HEK293T (cell line): ENCODE measurements at regions not wholly inside any gene's neighbourhood (a gene's known extent, or its start where the extent isn't known, plus 50 kb on each side); places are given as distances from the start of the nearest gene placed in this dataset.

Experiments used
- CTCF ChIA-PET: fragments of 350-600 bp; formaldehyde crosslinking; extraction: SDS; loops from one replicate; lab custom pipeline; 2021; ENCODE audit warnings: antibody characterized with exemption, inconsistent platforms; lab: Yijun Ruan, JAX
- POLR2A ChIA-PET: fragments of 350-600 bp; formaldehyde crosslinking; extraction: SDS; loops from one replicate; lab custom pipeline; 2020; ENCODE audit warnings: antibody characterized with exemption, inconsistent platforms; lab: Yijun Ruan, JAX
- DNase-seq: peaks from one replicate; pipeline ENCODE4 v3.0.0; 2012; ENCODE audit warnings: mixed read lengths; ENCODE audit errors: extremely low spot score
- ARNT ChIP-seq: fragments of 450-650 bp; IDR thresholded peaks from 2 replicates; pipeline ENCODE4 v1.6.1; 2017; ENCODE audit warnings: mild to moderate bottlenecking
- BHLHE40 ChIP-seq: fragments of 450-650 bp; IDR thresholded peaks from 2 replicates; pipeline ENCODE4 v1.6.1; 2016; ENCODE audit warnings: mild to moderate bottlenecking, moderate library complexity, borderline replicate concordance
- CTBP1 ChIP-seq: fragments of 450-650 bp; IDR thresholded peaks from 2 replicates; pipeline ENCODE4 v1.6.1; 2016; ENCODE audit warnings: borderline replicate concordance
- ELF4 ChIP-seq: fragments of 450-650 bp; IDR thresholded peaks from 2 replicates; pipeline ENCODE4 v1.6.1; 2017; ENCODE audit warnings: antibody characterized with exemption
- FOXA1 ChIP-seq: fragments of 450-650 bp; IDR thresholded peaks from 2 replicates; pipeline ENCODE4 v1.6.1; 2016; ENCODE audit warnings: mild to moderate bottlenecking
- FOXK2 ChIP-seq: fragments of 450-650 bp; IDR thresholded peaks from 2 replicates; pipeline ENCODE4 v1.6.1; 2016; ENCODE audit warnings: mild to moderate bottlenecking
- FOXM1 ChIP-seq: fragments of 450-650 bp; IDR thresholded peaks from 2 replicates; pipeline ENCODE4 v1.6.1; 2017; ENCODE audit warnings: mild to moderate bottlenecking, borderline replicate concordance
- HDGF ChIP-seq: fragments of 450-650 bp; IDR thresholded peaks from 2 replicates; pipeline ENCODE4 v1.6.1; 2017; ENCODE audit warnings: antibody characterized with exemption, borderline replicate concordance
- L3MBTL2 ChIP-seq: fragments of 450-650 bp; conservative IDR thresholded peaks from 2 replicates; pipeline ENCODE4 v1.6.1; 2016; ENCODE audit warnings: mild to moderate bottlenecking
- LEF1 ChIP-seq: fragments of 450-650 bp; IDR thresholded peaks from 2 replicates; pipeline ENCODE4 v1.6.1; 2017; ENCODE audit warnings: mild to moderate bottlenecking, borderline replicate concordance
- NFRKB ChIP-seq: fragments of 450-650 bp; IDR thresholded peaks from 2 replicates; pipeline ENCODE4 v1.6.1; 2016; ENCODE audit warnings: mild to moderate bottlenecking, moderate library complexity
- SP1 ChIP-seq: fragments of 450-650 bp; IDR thresholded peaks from 2 replicates; pipeline ENCODE4 v1.6.1; 2017
- SUZ12 ChIP-seq: fragments of 450-650 bp; IDR thresholded peaks from 2 replicates; pipeline ENCODE4 v1.6.1; 2016; ENCODE audit warnings: mild to moderate bottlenecking
- TARDBP ChIP-seq: fragments of 450-650 bp; IDR thresholded peaks from 2 replicates; pipeline ENCODE4 v1.6.1; 2016
- ZNF384 ChIP-seq: fragments of 450-650 bp; IDR thresholded peaks from 2 replicates; pipeline ENCODE4 v1.6.1; 2016
- TF ChIP-seq, protein P1 (sequence below): fragments of 450-650 bp; IDR thresholded peaks from 2 replicates; pipeline ENCODE4 v1.6.1; 2016

DNA sequence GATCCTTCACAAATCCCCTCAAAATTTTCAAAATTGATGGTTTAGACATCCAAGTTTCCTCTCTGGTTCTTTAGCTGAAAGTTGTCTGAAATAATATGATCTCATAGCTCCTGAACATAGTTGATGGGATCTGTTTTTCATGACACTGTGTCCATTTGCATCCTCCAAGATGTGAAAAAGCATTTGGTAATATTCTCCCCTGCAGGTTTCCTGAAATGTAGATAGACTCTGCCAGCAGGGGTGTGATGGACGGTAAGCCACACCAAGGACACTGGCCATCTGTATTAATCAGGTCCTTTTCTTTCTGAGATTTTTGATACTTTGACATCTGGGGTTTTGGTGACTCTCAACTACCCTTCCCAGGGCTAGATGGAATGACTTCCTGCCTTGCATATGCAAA lies 79.6 kb upstream of the GRB10 start:
- TF ChIP-seq FOXK2 (no peak), ZNF384 (no peak), TARDBP (no peak), CTBP1 (no peak), LEF1 (no peak), FOXA1 (no peak), NFRKB (no peak), SP1 (no peak), ARNT (no peak), ELF4 (no peak)
- CTCF ChIA-PET = interaction anchor here (0.6 kb wide), 1 partner anchor 67 kb away, joined by 3 read pairs; no protein-coding TSS in a partner anchor
- no peak for DNase-seq
- POLR2A ChIA-PET = no interaction called here

DNA sequence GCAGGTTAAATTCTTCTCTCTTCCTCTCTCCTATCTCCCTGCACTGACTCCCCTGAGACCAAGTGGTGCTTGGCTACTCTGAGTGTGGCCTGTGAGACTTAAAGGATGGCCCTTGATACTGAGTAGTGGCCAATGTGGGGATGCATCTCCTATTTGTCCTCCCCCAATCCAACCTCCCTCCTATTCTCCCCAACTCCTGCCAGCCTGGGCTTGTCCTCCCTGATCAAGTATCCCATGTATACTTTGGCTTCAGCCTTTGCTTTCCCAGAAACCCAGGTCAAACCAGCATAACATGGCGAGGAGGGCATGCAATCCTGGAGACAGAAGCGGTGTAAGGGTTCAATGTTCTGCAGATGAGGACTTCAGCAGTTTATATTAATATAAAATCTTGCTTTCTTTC lies 77.9 kb upstream of the GRB10 start:
- ChIA-PET POLR2A (no interaction called here), CTCF (interaction anchor here (0.6 kb wide), 1 partner anchor 271 kb away, joined by 4 read pairs; no protein-coding TSS in a partner anchor)
- DNase-seq = no peak

DNA sequence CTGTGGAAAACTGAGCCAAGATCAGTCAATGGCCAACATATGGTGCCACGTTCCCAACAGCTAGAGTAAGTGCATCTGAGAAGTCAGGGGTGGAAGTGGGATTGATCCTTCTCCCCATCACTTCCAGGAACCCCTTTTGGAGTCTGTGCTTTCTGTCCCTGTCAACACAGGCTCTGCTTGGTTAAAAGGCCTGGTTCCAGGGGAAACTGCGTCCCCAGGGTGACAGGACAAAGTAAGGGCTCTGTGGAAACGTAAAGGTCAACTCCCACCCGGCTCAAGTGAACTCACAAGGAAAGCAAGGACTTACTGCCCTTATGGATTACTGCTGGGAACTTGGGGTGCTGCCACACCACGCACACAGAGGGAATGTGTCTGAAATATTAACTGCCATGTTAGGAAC lies 77.5 kb upstream of the GRB10 start:
- no peak for TF ChIP-seq BHLHE40
- TF ChIP-seq TARDBP = no peak
- TF ChIP-seq FOXM1 = no peak
- no peak for TF ChIP-seq ARNT
- TF ChIP-seq ZNF384 = no peak
- no peak for TF ChIP-seq SP1
- no peak for TF ChIP-seq CTBP1
- TF ChIP-seq, protein P1, sequence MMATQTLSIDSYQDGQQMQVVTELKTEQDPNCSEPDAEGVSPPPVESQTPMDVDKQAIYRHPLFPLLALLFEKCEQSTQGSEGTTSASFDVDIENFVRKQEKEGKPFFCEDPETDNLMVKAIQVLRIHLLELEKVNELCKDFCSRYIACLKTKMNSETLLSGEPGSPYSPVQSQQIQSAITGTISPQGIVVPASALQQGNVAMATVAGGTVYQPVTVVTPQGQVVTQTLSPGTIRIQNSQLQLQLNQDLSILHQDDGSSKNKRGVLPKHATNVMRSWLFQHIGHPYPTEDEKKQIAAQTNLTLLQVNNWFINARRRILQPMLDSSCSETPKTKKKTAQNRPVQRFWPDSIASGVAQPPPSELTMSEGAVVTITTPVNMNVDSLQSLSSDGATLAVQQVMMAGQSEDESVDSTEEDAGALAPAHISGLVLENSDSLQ = no peak
- TF ChIP-seq L3MBTL2 = no peak
- no peak for TF ChIP-seq LEF1
- TF ChIP-seq SUZ12 = no peak
- ChIA-PET CTCF (interaction anchor here (0.6 kb wide), 1 partner anchor 271 kb away, joined by 4 read pairs; no protein-coding TSS in a partner anchor), POLR2A (no interaction called here)
- DNase-seq = no peak

More for the DNA sequence above, 77.9 kb upstream of the GRB10 start:
- no peak for TF ChIP-seq TARDBP
- TF ChIP-seq ARNT = no peak
- TF ChIP-seq, protein P1 = no peak
- no peak for TF ChIP-seq LEF1
- no peak for TF ChIP-seq FOXA1
- no peak for TF ChIP-seq FOXM1
- TF ChIP-seq SUZ12 = no peak
- TF ChIP-seq HDGF = no peak
- no peak for TF ChIP-seq ZNF384
- no peak for TF ChIP-seq L3MBTL2
- TF ChIP-seq FOXK2 = no peak
- TF ChIP-seq CTBP1 = no peak
- no peak for TF ChIP-seq ELF4
- TF ChIP-seq BHLHE40 = no peak
- TF ChIP-seq SP1 = no peak
- TF ChIP-seq NFRKB = no peak

DNA sequence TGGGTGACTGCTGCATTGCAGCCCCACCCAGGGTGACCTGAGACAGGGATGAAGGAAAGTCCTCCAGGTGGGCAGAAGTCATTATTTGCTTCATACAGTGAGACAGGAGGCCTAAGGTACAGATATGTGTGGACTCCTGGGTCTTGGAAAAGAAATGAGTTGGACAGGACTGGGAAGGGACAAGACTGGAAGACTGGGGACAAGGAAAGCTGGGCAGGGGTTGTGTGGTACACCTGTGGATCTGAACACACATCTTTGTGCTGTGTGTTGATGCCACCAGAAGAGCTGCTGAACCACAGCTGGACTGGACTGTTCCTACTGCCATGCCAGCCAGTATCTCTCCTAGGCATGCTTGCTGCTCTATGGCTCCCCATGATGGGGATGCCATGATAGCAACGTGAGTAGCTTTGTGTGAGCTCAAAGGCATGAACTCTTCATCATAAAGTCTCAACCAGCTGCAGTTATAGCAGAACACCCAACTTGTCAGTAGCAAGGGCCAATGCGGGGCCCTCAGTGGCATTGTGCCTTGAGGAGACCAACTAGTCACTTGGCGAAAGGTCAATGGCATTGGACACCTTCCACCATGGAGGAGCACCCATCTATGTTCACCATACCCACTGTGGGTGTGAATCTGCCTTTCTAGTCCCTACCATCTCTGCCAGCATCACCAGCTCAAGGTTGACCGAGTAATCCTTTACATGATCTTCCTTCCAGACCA lies 76.0 kb upstream of the GRB10 start:
- no peak for DNase-seq
- POLR2A ChIA-PET = no interaction called here
- CTCF ChIA-PET = no interaction called here
- no peak for TF ChIP-seq BHLHE40
- no peak for TF ChIP-seq SP1
- TF ChIP-seq HDGF = no peak
- TF ChIP-seq FOXM1 = no peak
- no peak for TF ChIP-seq ARNT
- no peak for TF ChIP-seq CTBP1
- no peak for TF ChIP-seq FOXA1
- TF ChIP-seq, protein P1 = no peak

DNA sequence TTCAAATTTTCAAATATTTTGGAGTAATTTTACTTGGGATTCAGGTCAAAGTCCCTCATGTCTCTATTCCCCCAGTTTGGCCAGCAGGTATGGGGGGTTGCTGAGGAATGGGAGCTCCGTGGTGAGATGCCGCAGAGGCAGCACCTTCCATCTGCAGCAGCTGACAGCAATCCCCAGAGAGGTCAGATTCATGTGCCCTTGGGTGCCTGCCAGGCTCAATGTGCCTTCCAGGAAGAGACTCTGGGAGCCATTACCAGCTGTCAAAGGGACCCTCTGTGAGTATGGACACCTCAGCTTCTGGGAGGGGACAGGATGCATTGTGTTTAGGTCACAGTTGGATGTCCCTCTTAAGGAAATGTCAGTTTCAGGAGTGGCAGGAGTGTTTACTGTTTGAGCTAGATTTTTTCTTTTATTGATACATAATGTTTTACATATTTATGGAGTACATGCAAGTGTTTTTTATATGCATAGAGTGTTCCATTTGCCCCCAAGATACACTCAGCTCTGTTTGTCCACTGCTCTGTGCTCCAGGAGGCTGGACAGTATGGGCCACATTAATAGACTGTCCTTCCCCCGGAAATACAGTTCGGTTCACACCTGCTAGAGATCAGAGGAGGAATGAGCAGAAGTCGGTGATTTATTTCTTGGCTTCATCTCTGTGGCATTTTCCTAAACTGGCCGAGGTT lies 75.3 kb upstream of the GRB10 start:
- TF ChIP-seq ARNT (no peak), FOXK2 (no peak), ELF4 (no peak)
- CTCF ChIA-PET = no interaction called here
- DNase-seq = no peak
- POLR2A ChIA-PET = no interaction called here

DNA sequence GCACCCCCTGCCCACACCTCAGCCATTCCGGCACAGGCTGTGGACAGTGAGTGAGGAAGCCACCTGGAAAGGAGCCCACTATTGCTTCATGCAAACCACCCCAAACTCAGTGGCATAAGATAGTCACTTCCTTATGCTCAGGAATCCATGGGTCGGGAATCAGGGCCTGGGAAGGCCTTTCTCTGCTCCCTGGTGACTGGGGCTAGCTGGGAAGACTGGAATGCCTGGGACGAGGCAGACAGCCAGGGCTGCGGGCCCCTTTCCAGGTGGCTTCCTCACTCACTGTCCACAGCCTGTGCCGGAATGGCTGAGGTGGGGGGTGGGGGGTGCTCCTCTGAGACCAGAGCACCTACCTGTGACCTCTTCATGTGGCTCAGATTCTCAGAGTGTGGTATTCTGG lies 74.1 kb upstream of the GRB10 start:
- no peak for DNase-seq
- TF ChIP-seq CTBP1 (no peak), FOXK2 (no peak), SP1 (no peak), ELF4 (no peak), FOXM1 (no peak), LEF1 (no peak), HDGF (no peak)
- TF ChIP-seq, protein P1 = no peak
- ChIA-PET CTCF (no interaction called here), POLR2A (no interaction called here)
